Hepatic stellate cell (primary cell): ENCODE measurements at regions not wholly inside any gene's neighbourhood (a gene's known extent, or its start where the extent isn't known, plus 50 kb on each side); places are given as distances from the start of the nearest gene placed in this dataset.
"Not testable (repeated sequence)": the region's sequence is repeated elsewhere in the genome, so short reads cannot be mapped to it uniquely, and the experiment has no call there.

Source experiments
- DNase-seq: peaks from one replicate; pipeline ENCODE4 v3.0.0; 2011; ENCODE audit warnings: low spot score

GRCh38 chr18:45343365-45343764, 271.9 kb upstream of the SLC14A2 start:
- DNase-seq: no peak

GRCh38 chr18:45344680-45345079, 270.6 kb upstream of the SLC14A2 start:
- DNase-seq: not testable (repeated sequence)

GRCh38 chr18:45349019-45349418, 266.3 kb upstream of the SLC14A2 start:
- DNase-seq: no peak

GRCh38 chr18:45349467-45349866, 265.8 kb upstream of the SLC14A2 start:
- no peak for DNase-seq

- DNase-seq: no peak
Observed at GRCh38 chr18:45350404-45351156, 264.7 kb upstream of the SLC14A2 start.

GRCh38 chr18:45352874-45353273, 262.4 kb upstream of the SLC14A2 start:
- DNase-seq: no peak

- no peak for DNase-seq
Observed at GRCh38 chr18:45353530-45353929, 261.7 kb upstream of the SLC14A2 start.

GRCh38 chr18:45355944-45356520, 259.2 kb upstream of the SLC14A2 start:
- DNase-seq: no peak

- DNase-seq: no peak
Observed at GRCh38 chr18:45357686-45358470, 257.4 kb upstream of the SLC14A2 start.

- DNase-seq: no peak
Observed at GRCh38 chr18:45359275-45360009, 255.8 kb upstream of the SLC14A2 start.

- DNase-seq: no peak
Observed at GRCh38 chr18:45361125-45361851, 254.0 kb upstream of the SLC14A2 start.

- DNase-seq: no peak
Observed at GRCh38 chr18:45363196-45363595, 252.1 kb upstream of the SLC14A2 start.

- no peak for DNase-seq
Observed at GRCh38 chr18:45365835-45366234, 249.4 kb upstream of the SLC14A2 start.

- no peak for DNase-seq
Observed at GRCh38 chr18:45370255-45371010, 244.8 kb upstream of the SLC14A2 start.

GRCh38 chr18:45373286-45373880, 241.9 kb upstream of the SLC14A2 start:
- no peak for DNase-seq

- no peak for DNase-seq
Observed at GRCh38 chr18:45374236-45374635, 241.0 kb upstream of the SLC14A2 start.

- no peak for DNase-seq
Observed at GRCh38 chr18:45374878-45375630, 240.2 kb upstream of the SLC14A2 start.

GRCh38 chr18:45376193-45376592, 239.1 kb upstream of the SLC14A2 start:
- DNase-seq: no peak

GRCh38 chr18:45378308-45378707, 237.0 kb upstream of the SLC14A2 start:
- DNase-seq: no peak

- no peak for DNase-seq
Observed at GRCh38 chr18:45378933-45379332, 236.3 kb upstream of the SLC14A2 start.
